ENCODE measurements at regions not wholly inside any gene's neighbourhood (a gene's known extent, or its start where the extent isn't known, plus 50 kb on each side); places are given as distances from the start of the nearest gene placed in this dataset.

DNA sequence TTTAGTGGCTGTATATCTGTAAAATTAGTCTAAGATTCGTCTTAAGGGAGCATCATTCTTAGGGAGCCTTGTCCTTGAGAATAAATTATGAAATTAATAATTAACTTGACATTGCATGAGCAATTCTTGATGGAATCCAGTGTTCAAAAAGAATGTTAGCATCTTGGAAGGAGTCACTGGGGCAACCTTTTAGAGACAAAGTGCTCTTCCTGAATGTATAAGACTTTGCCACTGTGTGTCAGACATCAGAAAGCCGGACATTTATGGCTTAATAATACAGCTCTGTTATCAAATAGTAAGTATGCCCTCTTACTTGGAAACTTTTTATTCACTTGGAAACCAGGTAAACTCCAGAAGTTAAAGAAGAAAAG, 83.3 kb downstream of the CCER1 start:
- TF ChIP-seq CTCF (conservative IDR thresholded peaks at IDR 0.05), result no peak
- H3K27ac ChIP-seq, result no peak overlapping the region

- no peak for TF ChIP-seq CTCF (conservative IDR thresholded peaks at IDR 0.05)
- H3K27ac ChIP-seq, result no peak overlapping the region
Observed at GRCh38 chr12:90870971-90871725, 83.8 kb downstream of the CCER1 start.

DNA sequence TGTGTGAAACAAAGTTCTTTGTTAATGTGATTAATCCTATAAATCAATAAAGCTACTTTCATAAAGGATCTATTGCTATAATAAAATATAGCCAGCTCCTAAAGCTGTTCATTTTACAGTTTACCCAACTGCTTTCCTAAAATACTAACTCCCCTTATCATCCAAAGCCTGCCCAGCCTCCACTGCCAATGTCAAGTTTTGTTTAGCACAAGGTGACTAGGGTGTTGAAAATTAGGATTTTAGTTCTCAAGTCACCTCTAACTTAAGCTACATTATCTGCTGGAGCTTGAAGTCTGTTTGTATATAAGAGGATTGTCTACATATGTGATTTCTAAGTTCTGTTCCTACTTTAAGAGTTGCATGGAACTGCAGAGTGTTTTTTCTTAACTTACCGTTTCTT, 86.3 kb downstream of the CCER1 start:
- no peak overlapping the region for H3K27ac ChIP-seq
- no peak for TF ChIP-seq CTCF (conservative IDR thresholded peaks at IDR 0.05)

GRCh38 chr12:90859591-90859990, 95.4 kb downstream of the CCER1 start:
- H3K27ac ChIP-seq, result no peak overlapping the region
- TF ChIP-seq CTCF (conservative IDR thresholded peaks at IDR 0.05), result no peak

DNA sequence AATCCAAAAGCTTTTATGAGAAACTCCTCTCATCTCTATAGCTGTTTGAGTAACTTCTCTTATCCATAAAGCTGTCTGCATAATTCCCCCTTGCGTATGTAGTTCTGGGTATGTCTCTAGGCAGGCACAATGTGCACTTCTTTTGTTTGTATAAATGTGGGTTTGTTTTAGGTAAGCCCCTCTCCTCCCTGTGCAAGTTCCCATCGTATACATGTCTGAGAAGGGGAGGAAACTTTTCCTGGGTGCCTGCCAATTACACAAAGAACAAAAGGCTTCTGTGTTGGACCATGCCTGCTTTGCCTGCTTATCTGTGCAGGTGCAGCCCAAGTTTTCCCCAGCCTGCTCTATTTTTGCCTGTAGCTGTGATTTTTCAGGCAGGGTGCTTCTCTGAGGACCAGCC, 96.7 kb downstream of the CCER1 start:
- peak overlapping the region; percentile 45 for H3K27ac ChIP-seq
- no peak for TF ChIP-seq CTCF (conservative IDR thresholded peaks at IDR 0.05)

- no peak for TF ChIP-seq CTCF (conservative IDR thresholded peaks at IDR 0.05)
- no peak overlapping the region for H3K27ac ChIP-seq
Observed at GRCh38 chr12:90855534-90855933, 99.4 kb downstream of the CCER1 start.

- no peak overlapping the region for H3K27ac ChIP-seq
- TF ChIP-seq CTCF (conservative IDR thresholded peaks at IDR 0.05), result peak; percentile 91
Observed at GRCh38 chr12:90854136-90854689, 100.8 kb downstream of the CCER1 start.

Data from VCaP (cell line).